Nephron progenitor cell (in vitro differentiated cells): ENCODE measurements at regions not wholly inside any gene's neighbourhood (a gene's known extent, or its start where the extent isn't known, plus 50 kb on each side); places are given as distances from the start of the nearest gene placed in this dataset.

Experiments used
- DNase-seq: peaks from one replicate; pipeline ENCODE4 v3.0.0; 2021
- H3K27ac Mint-ChIP-seq: 2 replicates; pipeline ENCODE4 v1.8.0; 2021; ENCODE audit warnings: mild to moderate bottlenecking, moderate library complexity, mixed read lengths
- H3K27me3 Mint-ChIP-seq: 2 replicates; pipeline ENCODE4 v1.8.0; 2021; ENCODE audit warnings: mild to moderate bottlenecking, low read depth, mixed read lengths; ENCODE audit not compliant: poor library complexity
- H3K36me3 Mint-ChIP-seq: 2 replicates; pipeline ENCODE4 v1.8.0; 2021; ENCODE audit warnings: low read depth, mixed read lengths
- H3K4me1 Mint-ChIP-seq: 2 replicates; pipeline ENCODE4 v1.8.0; 2021; ENCODE audit warnings: mixed read lengths
- H3K4me3 Mint-ChIP-seq: 2 replicates; pipeline ENCODE4 v1.8.0; 2021; ENCODE audit warnings: mild to moderate bottlenecking, moderate library complexity, mixed read lengths
- H3K9me3 Mint-ChIP-seq: 2 replicates; pipeline ENCODE4 v1.8.0; 2021; ENCODE audit warnings: mild to moderate bottlenecking, moderate library complexity, mixed read lengths
- TF ChIP-seq, protein P1 (sequence below): fragments of 200-600 bp; sonication (generic); IDR thresholded peaks from 2 replicates; pipeline ENCODE4 v1.5.0; 2021; ENCODE audit warnings: antibody characterized with exemption

DNA sequence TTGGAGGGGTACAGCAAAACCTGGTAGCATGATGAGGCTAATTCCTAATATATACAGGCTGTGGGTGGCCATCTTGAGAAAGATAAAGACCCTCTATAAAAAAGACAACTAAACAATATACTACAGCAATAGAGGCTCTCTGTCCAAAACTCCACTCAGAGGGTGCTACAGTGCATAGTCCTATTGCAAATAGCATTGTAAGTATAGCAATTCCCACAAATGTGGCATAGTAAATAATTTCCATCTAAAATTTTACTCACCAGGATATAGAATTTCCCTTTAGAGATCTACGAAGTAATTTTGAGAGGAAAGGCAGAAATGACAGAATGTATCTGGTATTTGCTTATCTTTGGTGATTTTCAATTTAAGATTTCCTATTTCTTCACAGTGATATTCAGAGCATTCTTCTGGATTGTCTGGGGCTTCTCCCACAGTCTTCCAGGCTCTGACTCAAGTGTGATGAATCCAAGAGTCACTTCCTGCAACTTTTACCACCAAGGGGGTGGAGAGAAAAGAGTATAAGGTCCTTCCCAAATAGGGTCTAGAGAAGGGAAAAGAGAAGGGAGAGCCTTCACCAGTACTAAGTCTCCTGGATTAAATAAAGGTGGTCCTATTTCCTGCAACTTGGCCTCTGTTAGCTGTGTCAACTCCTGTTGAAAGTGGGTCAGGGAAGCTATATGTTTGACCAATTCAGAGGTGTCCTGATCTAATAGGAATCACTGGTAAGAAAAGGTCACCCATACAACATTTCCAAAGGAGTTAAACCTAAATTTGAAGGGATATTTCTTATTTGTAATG is 1054.7 kb upstream of the CNTN5 start:
- TF ChIP-seq, protein P1, sequence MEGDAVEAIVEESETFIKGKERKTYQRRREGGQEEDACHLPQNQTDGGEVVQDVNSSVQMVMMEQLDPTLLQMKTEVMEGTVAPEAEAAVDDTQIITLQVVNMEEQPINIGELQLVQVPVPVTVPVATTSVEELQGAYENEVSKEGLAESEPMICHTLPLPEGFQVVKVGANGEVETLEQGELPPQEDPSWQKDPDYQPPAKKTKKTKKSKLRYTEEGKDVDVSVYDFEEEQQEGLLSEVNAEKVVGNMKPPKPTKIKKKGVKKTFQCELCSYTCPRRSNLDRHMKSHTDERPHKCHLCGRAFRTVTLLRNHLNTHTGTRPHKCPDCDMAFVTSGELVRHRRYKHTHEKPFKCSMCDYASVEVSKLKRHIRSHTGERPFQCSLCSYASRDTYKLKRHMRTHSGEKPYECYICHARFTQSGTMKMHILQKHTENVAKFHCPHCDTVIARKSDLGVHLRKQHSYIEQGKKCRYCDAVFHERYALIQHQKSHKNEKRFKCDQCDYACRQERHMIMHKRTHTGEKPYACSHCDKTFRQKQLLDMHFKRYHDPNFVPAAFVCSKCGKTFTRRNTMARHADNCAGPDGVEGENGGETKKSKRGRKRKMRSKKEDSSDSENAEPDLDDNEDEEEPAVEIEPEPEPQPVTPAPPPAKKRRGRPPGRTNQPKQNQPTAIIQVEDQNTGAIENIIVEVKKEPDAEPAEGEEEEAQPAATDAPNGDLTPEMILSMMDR: no peak
- Mint-ChIP-seq H3K27ac (no peak overlapping the region), H3K4me3 (no peak overlapping the region), H3K4me1 (no peaks in the 10 kb centered on the region), H3K36me3 (no peaks in the 10 kb centered on the region), H3K9me3 (no peaks in the 10 kb centered on the region), H3K27me3 (peaks cover 6% of the 10 kb centered on the region)
- DNase-seq: no peak

DNA sequence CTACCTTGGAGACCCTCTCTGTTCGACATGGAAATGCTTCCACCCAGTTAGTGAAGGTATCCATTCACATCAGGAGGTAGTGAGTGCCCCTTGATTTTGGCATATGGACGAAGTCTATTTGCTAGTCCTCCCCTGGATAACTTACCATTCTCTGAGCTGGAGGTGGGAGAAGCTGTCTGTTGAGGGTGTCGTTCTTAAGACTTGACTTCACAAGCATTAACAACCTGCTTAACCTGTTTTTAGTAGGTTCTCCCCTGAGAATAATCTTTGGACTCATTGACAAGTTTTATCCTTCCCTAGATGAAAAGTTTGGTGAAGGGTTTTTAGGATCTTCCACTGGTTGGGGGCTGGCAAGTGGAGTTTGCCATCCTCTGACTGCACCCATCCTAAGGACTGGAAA is 1053.8 kb upstream of the CNTN5 start:
- H3K27me3 Mint-ChIP-seq: peaks cover 6% of the 10 kb centered on the region
- no peaks in the 10 kb centered on the region for H3K36me3 Mint-ChIP-seq
- no peak for DNase-seq
- H3K9me3 Mint-ChIP-seq: no peaks in the 10 kb centered on the region
- TF ChIP-seq, protein P1: no peak
- no peak overlapping the region for H3K27ac Mint-ChIP-seq
- H3K4me1 Mint-ChIP-seq: no peaks in the 10 kb centered on the region
- no peak overlapping the region for H3K4me3 Mint-ChIP-seq

DNA sequence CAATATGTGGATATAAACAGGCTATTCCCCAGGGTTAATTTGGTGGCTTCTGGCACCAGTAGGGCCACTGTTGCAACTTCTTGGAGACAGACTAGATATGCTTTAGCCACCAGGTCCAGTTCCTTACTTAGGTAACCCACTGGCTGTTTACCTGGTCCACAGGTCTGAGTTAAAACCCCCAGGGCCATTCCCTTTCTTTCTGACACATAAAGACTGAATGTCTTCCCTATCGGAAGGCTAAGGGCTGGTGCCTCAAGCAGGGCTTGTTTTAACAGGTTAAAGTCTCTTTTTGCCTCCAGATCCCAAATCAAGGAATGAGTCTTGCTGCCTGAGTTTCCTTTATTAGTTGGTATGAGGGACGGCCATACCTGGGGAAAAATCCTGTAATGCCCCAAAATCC is 1052.7 kb upstream of the CNTN5 start:
- Mint-ChIP-seq H3K4me1 (no peaks in the 10 kb centered on the region), H3K4me3 (no peak overlapping the region), H3K9me3 (no peaks in the 10 kb centered on the region), H3K36me3 (no peaks in the 10 kb centered on the region), H3K27ac (no peak overlapping the region), H3K27me3 (peaks cover 6% of the 10 kb centered on the region)
- no peak for DNase-seq
- TF ChIP-seq, protein P1: no peak

DNA sequence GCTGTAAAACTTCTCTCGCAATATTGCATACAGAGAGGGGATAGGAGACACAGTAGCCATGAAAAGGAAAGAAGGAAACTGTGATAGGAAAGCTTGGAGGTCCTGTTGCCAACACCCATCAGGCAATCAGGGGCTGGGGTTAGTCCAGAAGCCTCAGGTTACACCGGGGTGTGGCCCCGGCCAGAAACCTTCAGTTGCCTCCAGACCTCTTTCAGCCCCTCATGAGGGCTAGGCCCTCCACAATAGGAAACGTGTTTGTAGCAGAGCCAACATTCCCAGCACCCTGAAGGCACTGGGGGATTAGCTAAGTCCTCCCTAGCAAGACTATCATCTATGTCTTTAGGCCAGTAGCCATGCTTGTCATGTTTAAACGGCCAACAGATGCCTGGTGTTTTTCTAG is 1048.0 kb upstream of the CNTN5 start:
- no peak for DNase-seq
- Mint-ChIP-seq H3K4me1 (no peaks in the 10 kb centered on the region), H3K9me3 (no peaks in the 10 kb centered on the region), H3K27ac (no peak overlapping the region), H3K4me3 (no peak overlapping the region), H3K27me3 (peaks cover 6% of the 10 kb centered on the region), H3K36me3 (no peaks in the 10 kb centered on the region)
- TF ChIP-seq, protein P1: no peak

DNA sequence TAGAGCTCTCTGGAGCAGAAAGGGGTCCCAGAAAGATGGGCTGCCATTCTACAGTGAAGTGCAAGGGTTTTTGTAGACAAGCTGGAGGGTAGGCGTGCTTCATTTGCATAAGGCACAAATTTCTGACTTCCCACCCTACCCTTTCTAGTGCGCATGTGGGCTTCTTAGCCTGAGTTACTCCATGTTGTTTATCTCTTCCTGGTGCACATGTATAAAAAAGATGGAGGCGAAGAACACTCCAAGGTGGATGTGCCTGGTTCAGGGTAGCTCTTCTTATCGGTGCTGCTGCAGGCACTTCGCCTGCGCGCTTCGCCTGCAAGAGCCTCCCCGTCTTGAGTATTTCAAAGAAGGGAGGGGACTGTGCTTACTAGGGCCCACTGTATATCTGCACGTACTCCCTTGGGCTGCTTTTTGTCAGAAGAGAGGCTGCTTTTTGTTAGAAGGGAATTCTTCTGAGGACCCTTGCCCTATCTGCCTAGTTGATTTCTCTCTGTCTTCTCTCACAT is 1047.3 kb upstream of the CNTN5 start:
- H3K36me3 Mint-ChIP-seq: no peaks in the 10 kb centered on the region
- peaks cover 6% of the 10 kb centered on the region for H3K27me3 Mint-ChIP-seq
- no peak for DNase-seq
- H3K27ac Mint-ChIP-seq: no peak overlapping the region
- H3K4me3 Mint-ChIP-seq: no peak overlapping the region
- TF ChIP-seq, protein P1: no peak
- H3K4me1 Mint-ChIP-seq: no peaks in the 10 kb centered on the region
- H3K9me3 Mint-ChIP-seq: no peaks in the 10 kb centered on the region
